ENCODE measurements at regions not wholly inside any gene's neighbourhood (a gene's known extent, or its start where the extent isn't known, plus 50 kb on each side); places are given as distances from the start of the nearest gene placed in this dataset.

GRCh38 chr7:42400211-42400772 lies 163.3 kb upstream of the GLI3 start:
- CTCF ChIA-PET = no interaction called here

GRCh38 chr7:42395607-42396006 lies 158.6 kb upstream of the GLI3 start:
- TF ChIP-seq PKNOX1 (IDR thresholded peaks at IDR 0.05) (no peak), SP1 (IDR thresholded peaks at IDR 0.05) (no peak), ZNF384 (IDR thresholded peaks at IDR 0.05) (no peak), NFRKB (IDR thresholded peaks at IDR 0.05) (no peak), SUZ12 (IDR thresholded peaks at IDR 0.05) (no peak), CTBP1 (IDR thresholded peaks at IDR 0.05; ENCODE audit: borderline replicate concordance) (no peak), L3MBTL2 (conservative IDR thresholded peaks at IDR 0.05) (no peak), TARDBP (IDR thresholded peaks at IDR 0.05) (no peak), FOXA1 (IDR thresholded peaks at IDR 0.05) (no peak), HDGF (IDR thresholded peaks at IDR 0.05; ENCODE audit: borderline replicate concordance) (no peak), ELF4 (IDR thresholded peaks at IDR 0.05) (no peak), ARNT (IDR thresholded peaks at IDR 0.05) (no peak), FOXK2 (IDR thresholded peaks at IDR 0.05) (no peak), LEF1 (IDR thresholded peaks at IDR 0.05; ENCODE audit: borderline replicate concordance) (no peak), FOXM1 (IDR thresholded peaks at IDR 0.05; ENCODE audit: borderline replicate concordance) (no peak)
- ChIA-PET CTCF (no interaction called here), POLR2A (no interaction called here)
- no peak for DNase-seq (ENCODE audit: extremely low spot score)

More at GRCh38 chr7:42400211-42400772, 163.3 kb upstream of the GLI3 start:
- TF ChIP-seq FOXK2 (IDR thresholded peaks at IDR 0.05) = no peak
- DNase-seq (ENCODE audit: extremely low spot score) = no peak
- POLR2A ChIA-PET = no interaction called here

GRCh38 chr7:42392826-42393225 lies 155.8 kb upstream of the GLI3 start:
- DNase-seq (ENCODE audit: extremely low spot score) = no peak
- ChIA-PET CTCF (no interaction called here), POLR2A (no interaction called here)
- TF ChIP-seq ELF4 (IDR thresholded peaks at IDR 0.05) = no peak
- no peak for TF ChIP-seq SP1 (IDR thresholded peaks at IDR 0.05)
- no peak for TF ChIP-seq ARNT (IDR thresholded peaks at IDR 0.05)
- TF ChIP-seq PKNOX1 (IDR thresholded peaks at IDR 0.05) = no peak
- no peak for TF ChIP-seq FOXA1 (IDR thresholded peaks at IDR 0.05)
- no peak for TF ChIP-seq HDGF (IDR thresholded peaks at IDR 0.05; ENCODE audit: borderline replicate concordance)
- no peak for TF ChIP-seq FOXM1 (IDR thresholded peaks at IDR 0.05; ENCODE audit: borderline replicate concordance)
- no peak for TF ChIP-seq CTBP1 (IDR thresholded peaks at IDR 0.05; ENCODE audit: borderline replicate concordance)
- no peak for TF ChIP-seq SUZ12 (IDR thresholded peaks at IDR 0.05)
- no peak for TF ChIP-seq TARDBP (IDR thresholded peaks at IDR 0.05)
- TF ChIP-seq NFRKB (IDR thresholded peaks at IDR 0.05) = no peak
- no peak for TF ChIP-seq L3MBTL2 (conservative IDR thresholded peaks at IDR 0.05)
- TF ChIP-seq BHLHE40 (IDR thresholded peaks at IDR 0.05; ENCODE audit: borderline replicate concordance) = no peak
- TF ChIP-seq FOXK2 (IDR thresholded peaks at IDR 0.05) = no peak
- no peak for TF ChIP-seq ZNF384 (IDR thresholded peaks at IDR 0.05)
- TF ChIP-seq LEF1 (IDR thresholded peaks at IDR 0.05; ENCODE audit: borderline replicate concordance) = no peak

GRCh38 chr7:42389697-42390096 lies 152.7 kb upstream of the GLI3 start:
- TF ChIP-seq BHLHE40 (IDR thresholded peaks at IDR 0.05; ENCODE audit: borderline replicate concordance) (no peak), PKNOX1 (IDR thresholded peaks at IDR 0.05) (no peak), FOXK2 (IDR thresholded peaks at IDR 0.05) (no peak), SUZ12 (IDR thresholded peaks at IDR 0.05) (no peak), ELF4 (IDR thresholded peaks at IDR 0.05) (no peak), HDGF (IDR thresholded peaks at IDR 0.05; ENCODE audit: borderline replicate concordance) (no peak), CTBP1 (IDR thresholded peaks at IDR 0.05; ENCODE audit: borderline replicate concordance) (no peak), FOXA1 (IDR thresholded peaks at IDR 0.05) (no peak), L3MBTL2 (conservative IDR thresholded peaks at IDR 0.05) (no peak), NFRKB (IDR thresholded peaks at IDR 0.05) (no peak), FOXM1 (IDR thresholded peaks at IDR 0.05; ENCODE audit: borderline replicate concordance) (no peak), SP1 (IDR thresholded peaks at IDR 0.05) (no peak), TARDBP (IDR thresholded peaks at IDR 0.05) (no peak), ARNT (IDR thresholded peaks at IDR 0.05) (no peak), LEF1 (IDR thresholded peaks at IDR 0.05; ENCODE audit: borderline replicate concordance) (no peak), ZNF384 (IDR thresholded peaks at IDR 0.05) (no peak)
- POLR2A ChIA-PET = no interaction called here

GRCh38 chr7:42385912-42386311 lies 148.9 kb upstream of the GLI3 start:
- CTCF ChIA-PET = no interaction called here
- no peak for DNase-seq (ENCODE audit: extremely low spot score)
- no peak for TF ChIP-seq SUZ12 (IDR thresholded peaks at IDR 0.05)
- no peak for TF ChIP-seq ARNT (IDR thresholded peaks at IDR 0.05)
- TF ChIP-seq ZNF384 (IDR thresholded peaks at IDR 0.05) = no peak
- TF ChIP-seq NFRKB (IDR thresholded peaks at IDR 0.05) = no peak
- no peak for TF ChIP-seq TARDBP (IDR thresholded peaks at IDR 0.05)
- no peak for TF ChIP-seq ELF4 (IDR thresholded peaks at IDR 0.05)
- no peak for TF ChIP-seq CTBP1 (IDR thresholded peaks at IDR 0.05; ENCODE audit: borderline replicate concordance)
- TF ChIP-seq HDGF (IDR thresholded peaks at IDR 0.05; ENCODE audit: borderline replicate concordance) = no peak
- TF ChIP-seq FOXA1 (IDR thresholded peaks at IDR 0.05) = no peak
- no peak for TF ChIP-seq PKNOX1 (IDR thresholded peaks at IDR 0.05)
- TF ChIP-seq L3MBTL2 (conservative IDR thresholded peaks at IDR 0.05) = no peak
- no peak for TF ChIP-seq FOXK2 (IDR thresholded peaks at IDR 0.05)
- TF ChIP-seq BHLHE40 (IDR thresholded peaks at IDR 0.05; ENCODE audit: borderline replicate concordance) = no peak
- no peak for TF ChIP-seq SP1 (IDR thresholded peaks at IDR 0.05)
- TF ChIP-seq LEF1 (IDR thresholded peaks at IDR 0.05; ENCODE audit: borderline replicate concordance) = no peak
- no peak for TF ChIP-seq FOXM1 (IDR thresholded peaks at IDR 0.05; ENCODE audit: borderline replicate concordance)
- POLR2A ChIA-PET = no interaction called here

More at GRCh38 chr7:42389697-42390096, 152.7 kb upstream of the GLI3 start:
- no peak for DNase-seq (ENCODE audit: extremely low spot score)
- CTCF ChIA-PET = no interaction called here

Data from HEK293T (cell line).